ENCODE measurements at regions not wholly inside any gene's neighbourhood (a gene's known extent, or its start where the extent isn't known, plus 50 kb on each side); places are given as distances from the start of the nearest gene placed in this dataset.

DNA sequence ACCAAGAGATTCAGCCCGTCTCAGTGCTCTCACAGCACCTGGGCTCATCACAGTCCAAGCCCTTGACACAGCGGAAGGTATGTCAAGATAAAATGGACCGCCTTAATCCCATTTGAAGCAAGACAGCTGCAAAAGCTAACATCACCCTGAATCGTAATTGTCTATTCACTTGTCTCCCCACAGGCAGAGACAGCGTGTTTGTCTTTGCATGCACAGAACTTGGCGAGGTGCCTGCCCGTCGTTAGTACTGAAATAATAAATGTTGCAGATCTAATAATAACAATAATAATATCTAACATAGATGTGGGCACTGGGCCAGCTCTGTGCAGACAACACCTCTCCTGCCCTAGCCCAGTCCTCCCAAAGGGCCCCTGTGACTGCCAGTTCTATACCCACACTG, 271.7 kb downstream of the NPHP4 start:
- intact Hi-C loops (cut with micrococcal nuclease) = no loop called here
- no peak for DNase-seq (ENCODE audit: low spot score)
- Mint-ChIP-seq H3K4me1 (ENCODE audit: low read depth) (no peaks in the 10 kb centered on the region), H3K4me3 (no peak overlapping the region), H3K27ac (no peak overlapping the region), H3K9me3 (no peaks in the 10 kb centered on the region), H3K27me3 (ENCODE audit: insufficient read depth) (no peaks in the 10 kb centered on the region), H3K36me3 (ENCODE audit: low read depth) (no peaks in the 10 kb centered on the region)

DNA sequence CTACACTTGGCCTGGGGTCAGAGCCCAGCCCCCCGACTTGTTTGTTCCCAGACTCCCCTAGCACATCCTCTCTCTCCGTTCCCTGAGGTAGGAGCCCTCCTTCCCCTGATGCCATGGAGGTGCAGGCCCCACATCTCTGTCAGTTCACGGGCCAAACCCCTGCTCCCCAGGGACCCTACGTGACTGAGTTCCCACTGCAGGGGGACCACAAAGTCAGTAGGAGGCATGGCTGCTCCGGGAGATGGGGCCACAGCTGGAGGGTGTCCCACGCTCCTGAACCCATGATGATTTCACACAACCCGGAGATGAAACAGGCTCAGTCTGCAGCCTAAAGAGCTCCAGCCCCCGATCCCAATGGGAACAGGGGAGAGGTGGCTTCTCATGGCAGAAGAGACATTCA, 272.2 kb downstream of the NPHP4 start:
- Mint-ChIP-seq H3K4me3 (no peak overlapping the region), H3K36me3 (ENCODE audit: low read depth) (no peaks in the 10 kb centered on the region), H3K27me3 (ENCODE audit: insufficient read depth) (no peaks in the 10 kb centered on the region), H3K9me3 (peaks cover 4% of the 10 kb centered on the region), H3K4me1 (ENCODE audit: low read depth) (no peaks in the 10 kb centered on the region), H3K27ac (no peak overlapping the region)
- no peak for DNase-seq (ENCODE audit: low spot score)
- intact Hi-C loops (cut with micrococcal nuclease) = no loop called here

DNA sequence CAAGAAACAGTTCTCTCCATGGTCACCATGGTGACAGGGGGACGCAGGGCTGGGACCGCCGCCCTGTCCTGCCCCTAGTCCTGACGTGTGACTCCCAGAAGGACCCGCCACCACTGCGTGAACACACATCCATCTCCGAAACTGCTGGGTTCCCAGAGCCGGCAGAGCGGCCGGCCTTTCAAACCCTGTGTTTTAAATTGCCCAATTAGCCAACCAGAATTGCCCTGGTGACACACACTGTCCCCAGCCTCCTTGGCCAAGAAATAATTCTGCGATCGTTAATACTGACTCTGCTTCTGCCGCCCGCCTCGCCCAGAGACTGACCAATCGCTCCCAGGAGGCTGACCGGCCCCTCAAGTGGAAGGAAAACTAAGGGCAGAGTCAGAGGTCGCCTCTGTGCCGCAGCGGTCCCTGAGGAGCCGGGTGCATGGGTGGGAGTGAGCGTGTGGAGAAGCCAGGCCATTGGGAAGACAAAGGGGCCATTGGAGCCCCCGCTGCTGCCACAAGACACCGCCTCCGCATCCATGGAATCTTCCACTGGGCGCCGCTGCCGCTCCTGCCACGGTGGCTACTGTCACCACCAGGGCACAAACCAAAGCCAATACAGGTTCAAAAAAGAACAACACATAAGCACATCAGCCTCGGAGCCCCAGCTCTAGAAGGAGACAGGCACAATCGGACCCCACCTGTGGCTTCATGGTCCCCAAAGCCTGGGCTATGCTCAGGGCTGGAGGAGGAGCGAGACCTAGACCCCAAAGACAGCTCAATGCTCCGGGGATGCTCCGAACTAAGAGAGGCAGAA, 273.2 kb downstream of the NPHP4 start:
- no peak overlapping the region for H3K27ac Mint-ChIP-seq
- H3K4me1 Mint-ChIP-seq (ENCODE audit: low read depth) = no peaks in the 10 kb centered on the region
- H3K4me3 Mint-ChIP-seq = no peak overlapping the region
- H3K27me3 Mint-ChIP-seq (ENCODE audit: insufficient read depth) = no peaks in the 10 kb centered on the region
- no peaks in the 10 kb centered on the region for H3K36me3 Mint-ChIP-seq (ENCODE audit: low read depth)
- intact Hi-C loops (cut with micrococcal nuclease) = no loop called here
- H3K9me3 Mint-ChIP-seq = peaks cover 5% of the 10 kb centered on the region
- DNase-seq (ENCODE audit: low spot score) = no peak

DNA sequence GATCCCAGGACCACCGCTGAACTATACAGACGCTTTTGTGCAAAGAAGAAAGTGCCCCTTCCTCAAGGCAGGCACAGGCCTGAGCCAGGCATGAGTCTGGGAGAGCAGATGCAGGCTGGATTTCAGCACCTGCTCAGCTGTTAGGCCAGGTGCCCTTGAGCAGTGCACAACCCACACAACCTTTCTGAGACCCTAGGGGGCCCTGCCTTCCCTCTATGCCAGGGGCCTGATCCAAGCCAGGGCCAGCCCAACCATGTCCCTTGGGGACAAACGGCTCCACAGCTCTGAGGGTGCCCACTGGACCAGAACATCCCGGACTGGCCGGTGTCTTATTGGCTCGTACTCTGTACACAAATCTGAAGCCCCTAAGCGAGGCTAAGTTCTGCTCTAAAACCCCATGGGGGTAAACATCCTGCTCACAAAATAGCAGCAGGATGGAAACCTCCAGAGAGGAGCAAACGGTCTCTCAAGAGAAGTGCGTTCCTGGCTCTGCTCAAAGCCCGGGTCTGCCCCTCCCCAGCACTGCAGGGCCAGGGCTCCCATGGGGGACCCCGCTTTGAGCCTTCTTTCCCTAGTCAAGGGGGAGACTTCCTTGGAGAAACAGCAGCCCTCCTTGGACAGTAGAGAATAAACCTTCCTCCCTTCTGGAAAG, 275.1 kb downstream of the NPHP4 start:
- Mint-ChIP-seq H3K4me3 (no peak overlapping the region), H3K27ac (no peak overlapping the region), H3K27me3 (ENCODE audit: insufficient read depth) (no peaks in the 10 kb centered on the region), H3K4me1 (ENCODE audit: low read depth) (no peaks in the 10 kb centered on the region), H3K36me3 (ENCODE audit: low read depth) (no peaks in the 10 kb centered on the region), H3K9me3 (peaks cover 5% of the 10 kb centered on the region)
- intact Hi-C loops (cut with micrococcal nuclease) = no loop called here
- DNase-seq (ENCODE audit: low spot score) = no peak

DNA sequence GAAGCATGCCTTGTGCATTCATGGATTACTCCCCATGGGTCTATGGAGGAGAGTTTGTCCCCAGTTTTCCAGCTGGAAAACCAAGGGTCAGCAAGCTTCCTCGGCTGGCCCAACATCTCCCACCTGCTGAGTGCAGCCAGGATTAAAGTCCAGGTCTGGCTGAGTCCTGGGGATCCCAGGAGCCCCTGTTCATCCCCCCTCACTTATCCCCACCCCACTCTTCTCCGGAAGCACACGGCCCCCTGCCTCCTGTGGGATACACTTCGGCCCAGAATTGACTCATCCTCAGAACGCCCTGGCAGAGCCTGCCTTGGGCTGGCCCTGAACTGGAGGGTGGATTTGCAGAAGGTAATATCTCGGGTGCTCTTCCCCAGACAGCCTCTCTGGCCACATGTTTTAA, 276.1 kb downstream of the NPHP4 start:
- no peaks in the 10 kb centered on the region for H3K27me3 Mint-ChIP-seq (ENCODE audit: insufficient read depth)
- H3K4me1 Mint-ChIP-seq (ENCODE audit: low read depth) = no peaks in the 10 kb centered on the region

DNA sequence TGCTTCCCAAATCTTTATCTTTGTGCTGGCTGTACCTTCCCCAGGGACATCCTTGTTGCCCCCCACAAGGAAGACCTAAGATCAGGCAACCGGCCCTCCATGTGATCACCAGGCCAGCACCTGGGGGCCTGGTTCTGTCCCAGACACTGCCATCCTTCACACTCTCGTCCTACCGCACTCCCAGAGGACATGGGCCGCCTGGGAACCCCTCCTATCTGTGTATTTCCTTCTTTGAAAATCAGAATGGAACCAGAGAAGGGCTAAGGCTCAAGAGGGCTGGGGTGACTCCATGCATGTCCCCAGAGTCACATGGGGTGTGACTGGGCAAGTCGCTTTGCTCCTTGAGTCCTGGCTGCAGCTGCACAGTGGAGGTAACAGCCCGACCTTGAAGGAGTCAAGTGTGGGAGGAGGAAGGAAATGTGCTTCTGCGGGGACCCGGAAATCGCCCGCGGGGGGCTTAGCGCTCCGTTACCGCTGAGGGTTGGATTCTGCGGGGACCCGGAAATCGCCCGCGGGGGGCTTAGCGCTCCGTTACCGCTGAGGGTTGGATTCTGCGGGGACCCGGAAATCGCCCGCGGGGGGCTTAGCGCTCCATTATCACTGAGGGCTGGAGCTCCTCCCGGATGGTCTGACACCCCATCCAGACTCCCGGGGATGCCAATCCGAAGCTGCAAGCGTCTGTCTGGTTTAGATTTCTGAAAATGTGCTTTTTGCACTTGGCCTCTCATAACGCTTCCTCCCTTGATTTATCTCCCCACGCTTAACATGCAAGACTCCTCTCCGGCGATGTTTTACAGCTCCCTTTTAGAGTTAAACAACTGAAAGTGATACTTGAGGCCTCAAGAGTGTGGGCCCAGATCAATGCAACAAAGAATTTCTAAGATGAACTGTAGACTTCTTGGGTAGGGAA, 278.9 kb downstream of the NPHP4 start:
- Mint-ChIP-seq H3K9me3 (peaks cover 5% of the 10 kb centered on the region), H3K27ac (no peak overlapping the region), H3K4me1 (ENCODE audit: low read depth) (no peaks in the 10 kb centered on the region), H3K36me3 (ENCODE audit: low read depth) (no peaks in the 10 kb centered on the region), H3K4me3 (no peak overlapping the region), H3K27me3 (ENCODE audit: insufficient read depth) (no peaks in the 10 kb centered on the region)
- intact Hi-C loops (cut with micrococcal nuclease) = no loop called here
- DNase-seq (ENCODE audit: low spot score) = no peak

More for the DNA sequence above, 276.1 kb downstream of the NPHP4 start:
- intact Hi-C loops (cut with micrococcal nuclease) = no loop called here
- no peak overlapping the region for H3K4me3 Mint-ChIP-seq
- peaks cover 5% of the 10 kb centered on the region for H3K9me3 Mint-ChIP-seq
- no peak overlapping the region for H3K27ac Mint-ChIP-seq
- no peak for DNase-seq (ENCODE audit: low spot score)
- no peaks in the 10 kb centered on the region for H3K36me3 Mint-ChIP-seq (ENCODE audit: low read depth)

DNA sequence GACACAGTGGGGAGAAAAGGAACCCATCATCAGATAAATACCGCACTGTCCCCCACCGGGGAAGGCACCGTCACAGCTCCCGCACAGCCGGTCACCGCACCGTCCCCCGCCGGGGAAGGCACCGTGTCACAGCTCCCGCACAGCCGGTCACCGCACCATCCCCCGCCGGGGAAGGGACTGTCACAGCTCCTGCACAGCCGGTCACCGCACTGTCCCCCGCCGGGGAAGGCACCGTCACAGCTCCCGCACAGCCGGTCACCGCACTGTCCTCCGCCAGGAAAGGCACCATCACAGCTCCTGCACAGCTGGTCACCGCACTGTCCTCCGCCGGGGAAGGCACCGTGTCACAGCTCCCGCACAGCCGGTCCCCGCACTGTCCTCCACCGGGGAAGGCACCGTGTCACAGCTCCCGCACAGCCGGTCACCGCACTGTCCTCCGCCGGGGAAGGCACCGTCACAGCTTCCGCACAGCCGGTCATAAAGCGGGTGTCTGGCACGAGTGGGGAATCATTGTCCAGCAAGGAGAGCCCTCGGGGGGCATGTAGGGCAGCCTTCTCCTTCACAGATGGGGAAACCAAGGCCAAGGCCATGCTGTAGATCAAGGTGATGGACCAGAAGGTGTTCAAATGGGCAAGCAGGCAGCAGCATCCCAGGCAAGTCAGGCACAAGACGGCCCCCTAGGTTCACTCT, 280.1 kb downstream of the NPHP4 start:
- Mint-ChIP-seq H3K4me1 (ENCODE audit: low read depth) (no peaks in the 10 kb centered on the region), H3K27me3 (ENCODE audit: insufficient read depth) (no peaks in the 10 kb centered on the region), H3K27ac (no peak overlapping the region), H3K4me3 (no peak overlapping the region), H3K36me3 (ENCODE audit: low read depth) (no peaks in the 10 kb centered on the region), H3K9me3 (peaks cover 5% of the 10 kb centered on the region)
- DNase-seq (ENCODE audit: low spot score) = no peak
- intact Hi-C loops (cut with micrococcal nuclease) = no loop called here

DNA sequence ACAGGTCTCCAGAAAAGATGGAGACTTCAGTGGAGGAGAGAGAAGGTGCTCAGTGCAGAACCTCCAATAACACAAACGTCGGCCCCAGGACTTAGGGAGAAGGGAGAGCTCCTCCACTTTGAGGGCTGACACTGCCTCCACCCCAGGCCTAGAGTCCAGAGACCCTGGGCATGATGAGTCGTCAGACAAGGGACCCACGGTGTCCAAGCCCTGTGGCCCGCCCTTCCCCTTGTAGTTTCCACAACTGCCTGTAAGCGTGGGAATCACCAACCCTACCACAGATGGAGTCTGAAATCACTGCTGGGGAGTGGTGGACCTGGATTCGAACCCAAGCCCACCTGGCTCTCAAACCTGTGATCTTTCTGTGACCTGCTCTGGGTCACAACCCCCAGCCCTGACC, 281.1 kb downstream of the NPHP4 start:
- Mint-ChIP-seq H3K4me3 (no peak overlapping the region), H3K4me1 (ENCODE audit: low read depth) (no peaks in the 10 kb centered on the region), H3K36me3 (ENCODE audit: low read depth) (no peaks in the 10 kb centered on the region), H3K9me3 (peaks cover 5% of the 10 kb centered on the region), H3K27me3 (ENCODE audit: insufficient read depth) (no peaks in the 10 kb centered on the region), H3K27ac (no peak overlapping the region)
- intact Hi-C loops (cut with micrococcal nuclease) = no loop called here
- no peak for DNase-seq (ENCODE audit: low spot score)

DNA sequence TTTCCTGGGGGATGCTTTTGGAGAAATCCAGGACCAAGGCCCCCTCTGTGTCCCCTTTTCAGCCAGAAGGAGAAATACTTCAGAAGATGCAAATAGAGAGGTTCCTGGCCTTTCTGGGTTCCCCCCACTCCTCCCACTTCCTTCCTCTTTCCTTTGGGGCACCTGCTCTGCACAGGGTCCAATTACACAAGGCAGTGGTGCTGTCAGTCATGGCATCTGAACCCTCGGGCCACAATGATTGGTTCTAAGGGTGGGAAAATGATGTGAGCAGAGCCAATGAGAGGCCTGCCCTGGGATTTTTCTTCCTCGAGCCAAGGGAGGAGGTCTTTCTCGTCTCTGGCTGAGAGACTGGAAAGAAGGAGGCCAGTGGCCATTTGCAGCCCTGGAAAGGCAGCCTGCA, 282.2 kb downstream of the NPHP4 start:
- no peaks in the 10 kb centered on the region for H3K36me3 Mint-ChIP-seq (ENCODE audit: low read depth)

DNA sequence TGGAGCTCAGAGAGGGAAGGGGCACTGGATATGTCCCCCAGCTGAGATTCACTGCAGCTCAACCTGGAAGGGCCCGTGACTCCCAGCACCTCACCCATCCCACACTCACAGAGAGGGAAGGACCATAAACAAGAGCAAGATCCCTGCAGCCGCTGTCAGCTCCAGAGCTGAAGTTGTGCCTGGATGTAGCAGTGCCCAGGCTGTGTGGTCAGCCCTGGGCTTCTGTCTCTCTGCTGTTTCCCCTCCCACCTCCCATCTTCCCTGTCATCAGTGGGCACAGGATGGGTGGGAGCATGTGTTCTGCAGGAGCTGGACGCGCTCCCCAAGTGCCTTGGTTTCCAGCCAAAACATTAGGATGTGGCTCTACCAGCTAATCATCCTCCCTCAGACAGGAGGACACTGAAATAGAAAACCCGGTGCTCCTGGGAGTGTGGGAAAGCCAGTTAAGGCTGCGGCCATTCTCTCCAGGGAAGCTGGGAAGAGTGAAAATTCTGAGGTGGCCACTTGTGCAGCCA, 282.7 kb downstream of the NPHP4 start:
- intact Hi-C loops (cut with micrococcal nuclease) = no loop called here
- no peak for DNase-seq (ENCODE audit: low spot score)
- Mint-ChIP-seq H3K27ac (no peak overlapping the region), H3K9me3 (no peaks in the 10 kb centered on the region), H3K4me1 (ENCODE audit: low read depth) (no peaks in the 10 kb centered on the region), H3K4me3 (no peak overlapping the region), H3K36me3 (ENCODE audit: low read depth) (no peaks in the 10 kb centered on the region), H3K27me3 (ENCODE audit: insufficient read depth) (no peaks in the 10 kb centered on the region)

More for the DNA sequence above, 282.2 kb downstream of the NPHP4 start:
- Mint-ChIP-seq H3K27me3 (ENCODE audit: insufficient read depth) (no peaks in the 10 kb centered on the region), H3K9me3 (peaks cover 1% of the 10 kb centered on the region), H3K27ac (no peak overlapping the region), H3K4me1 (ENCODE audit: low read depth) (no peaks in the 10 kb centered on the region), H3K4me3 (no peak overlapping the region)
- no peak for DNase-seq (ENCODE audit: low spot score)
- intact Hi-C loops (cut with micrococcal nuclease) = no loop called here

DNA sequence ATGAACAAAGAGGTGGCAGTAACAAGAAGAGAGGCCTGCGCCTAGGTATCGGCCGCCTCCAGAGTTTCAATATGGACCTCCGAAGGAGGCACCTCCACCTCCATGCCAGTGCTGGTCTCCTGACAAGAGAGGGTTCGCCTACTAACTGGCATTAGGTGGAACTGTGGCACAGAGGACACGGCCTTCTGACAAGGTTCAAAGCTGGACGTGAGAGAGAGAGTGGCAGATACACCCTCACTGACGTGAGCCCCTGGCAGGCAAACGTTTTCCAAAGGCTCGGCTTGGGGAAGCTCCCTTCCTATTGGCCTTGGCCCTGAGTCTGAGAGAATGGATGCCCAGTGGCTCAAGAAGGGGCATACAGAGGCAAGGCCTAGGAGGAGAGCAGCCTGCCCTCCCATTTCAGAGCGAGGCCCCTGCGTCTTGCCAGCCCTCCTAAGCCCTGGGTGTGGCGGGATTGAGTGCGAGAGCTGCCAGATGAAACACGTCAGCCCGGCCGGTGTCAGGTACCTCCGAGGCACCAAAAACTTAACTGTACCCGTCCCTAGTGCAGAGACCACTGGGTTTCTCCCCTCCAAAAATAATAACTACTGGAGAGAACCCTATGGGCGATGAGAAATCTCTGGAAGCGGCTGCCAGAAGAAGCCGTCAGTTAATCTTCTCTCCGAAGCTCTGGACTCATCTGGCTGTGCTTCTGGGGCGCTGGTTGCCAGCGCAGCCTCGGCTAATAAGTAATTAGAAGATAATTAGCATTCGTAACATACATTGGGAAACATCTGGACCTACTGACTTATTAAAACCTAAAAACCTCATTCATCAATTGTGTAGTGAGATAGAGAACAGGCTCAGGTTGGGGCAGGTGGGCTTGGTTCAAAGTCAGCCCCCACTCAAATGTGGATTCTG, 283.6 kb downstream of the NPHP4 start:
- DNase-seq (ENCODE audit: low spot score) = no peak
- no peaks in the 10 kb centered on the region for H3K9me3 Mint-ChIP-seq
- H3K4me3 Mint-ChIP-seq = no peak overlapping the region
- H3K36me3 Mint-ChIP-seq (ENCODE audit: low read depth) = no peaks in the 10 kb centered on the region
- no peak overlapping the region for H3K27ac Mint-ChIP-seq
- intact Hi-C loops (cut with micrococcal nuclease) = no loop called here
- no peaks in the 10 kb centered on the region for H3K4me1 Mint-ChIP-seq (ENCODE audit: low read depth)
- H3K27me3 Mint-ChIP-seq (ENCODE audit: insufficient read depth) = no peaks in the 10 kb centered on the region
